ENCODE measurements at regions not wholly inside any gene's neighbourhood (a gene's known extent, or its start where the extent isn't known, plus 50 kb on each side); places are given as distances from the start of the nearest gene placed in this dataset.

- DNase-seq = peak; percentile 70
These were observed 64.2 kb downstream of the LLPH start for GRCh38 chr12:66066137-66066928.

GRCh38 chr12:66065641-66066136 is 64.9 kb downstream of the LLPH start:
- DNase-seq = no peak

DNA sequence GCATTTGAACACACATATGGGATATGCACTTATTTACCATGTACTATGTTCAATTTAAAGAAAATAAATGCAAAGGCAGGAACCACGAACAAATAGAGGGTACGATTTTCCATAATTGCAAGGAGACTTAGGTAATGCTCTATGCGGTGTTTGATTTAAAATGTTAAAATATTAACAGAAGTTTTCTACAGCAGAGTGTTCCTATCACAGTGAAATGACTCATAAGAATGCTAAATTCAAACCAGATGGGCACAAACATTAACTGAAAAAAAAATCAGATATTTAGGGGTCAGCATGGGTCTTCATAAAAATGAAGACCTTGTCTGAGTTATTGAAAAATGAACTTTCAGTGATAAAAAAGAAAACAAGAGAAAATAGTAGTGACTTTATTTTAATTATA is 65.4 kb downstream of the LLPH start:
- no peak for DNase-seq

GRCh38 chr12:66063916-66064315 is 66.6 kb downstream of the LLPH start:
- peak; percentile 21 for DNase-seq

DNA sequence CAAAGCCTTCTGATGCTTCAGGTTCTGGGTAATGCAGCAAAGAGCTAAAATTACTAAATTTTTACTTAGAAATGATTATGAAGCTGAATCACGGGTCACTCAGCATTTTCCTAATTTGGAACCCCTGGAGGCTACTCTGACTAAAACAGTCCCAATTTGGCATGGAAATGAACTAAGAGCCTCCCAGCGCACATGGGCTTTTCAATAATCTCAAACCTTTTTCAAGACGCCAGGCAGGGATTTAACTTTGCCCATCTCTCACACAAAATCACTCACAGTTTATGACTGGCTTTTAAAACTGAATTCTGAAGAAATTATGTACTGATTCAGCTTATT is 68.3 kb downstream of the LLPH start:
- no peak for DNase-seq

DNA sequence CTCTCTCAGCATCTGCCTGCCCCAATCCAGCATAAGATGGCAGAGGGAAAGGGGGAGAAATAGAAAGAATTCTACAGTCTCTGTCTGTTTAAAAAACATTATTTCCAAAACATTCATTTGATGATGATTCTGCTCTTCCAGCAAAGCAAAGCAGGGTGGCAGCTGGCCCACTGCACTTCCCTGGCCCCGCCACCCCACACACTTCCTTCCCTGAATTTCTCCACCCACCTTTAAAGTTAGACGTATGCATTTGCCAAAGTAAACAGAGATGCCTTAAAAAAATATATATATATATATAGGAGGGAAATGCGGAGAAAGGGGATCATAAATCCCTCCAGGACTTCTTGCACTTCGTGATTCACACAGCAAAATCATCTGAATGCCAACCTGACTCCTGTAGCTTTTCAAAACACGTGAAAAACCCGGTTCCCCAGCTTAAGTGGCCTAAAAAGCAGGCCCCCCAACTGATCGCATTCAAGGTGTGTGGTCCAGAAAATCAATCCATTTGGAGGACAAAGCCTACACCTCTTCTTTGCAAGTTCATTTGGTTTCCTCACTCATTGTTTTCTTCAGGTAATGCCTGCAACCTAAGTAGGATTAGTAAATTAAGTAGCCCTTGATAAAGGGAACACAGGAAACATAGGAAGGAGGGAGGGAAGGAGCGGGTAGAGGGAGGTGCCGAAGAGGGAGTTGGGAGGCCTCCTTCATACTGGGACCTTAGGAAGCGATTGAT is 68.8 kb downstream of the LLPH start:
- peak; percentile 59 for DNase-seq

- DNase-seq = no peak
These were observed 69.5 kb downstream of the LLPH start for GRCh38 chr12:66061076-66061475.

GRCh38 chr12:66060163-66060907 is 70.2 kb downstream of the LLPH start:
- no peak for DNase-seq

- DNase-seq = peak; percentile 22
These were observed 70.9 kb downstream of the LLPH start for GRCh38 chr12:66059666-66060065.

GRCh38 chr12:66058554-66058953 is 72.0 kb downstream of the LLPH start:
- DNase-seq = no peak

DNA sequence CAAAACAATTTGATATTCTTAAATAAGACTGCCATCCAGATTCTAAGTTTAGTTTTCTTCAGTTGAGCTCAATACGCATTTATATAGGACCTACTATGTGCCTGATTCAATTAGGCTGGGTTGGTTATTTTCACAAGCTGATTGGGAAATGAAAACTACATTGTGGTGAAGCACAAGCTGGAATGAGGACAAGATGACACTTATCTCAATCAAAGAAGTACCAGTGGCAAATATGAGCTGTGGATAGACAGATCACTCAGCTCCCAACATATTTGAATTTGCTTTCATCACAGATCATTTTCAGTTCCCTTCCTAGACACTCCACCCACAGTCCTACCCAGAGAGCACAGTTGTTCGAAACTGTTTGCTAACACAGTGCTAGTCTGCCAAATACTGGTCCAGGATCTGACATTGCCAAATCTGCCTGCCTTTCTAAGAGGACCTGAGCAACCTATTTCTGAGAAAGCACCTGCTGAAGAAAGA is 74.7 kb downstream of the LLPH start:
- DNase-seq = no peak

DNA sequence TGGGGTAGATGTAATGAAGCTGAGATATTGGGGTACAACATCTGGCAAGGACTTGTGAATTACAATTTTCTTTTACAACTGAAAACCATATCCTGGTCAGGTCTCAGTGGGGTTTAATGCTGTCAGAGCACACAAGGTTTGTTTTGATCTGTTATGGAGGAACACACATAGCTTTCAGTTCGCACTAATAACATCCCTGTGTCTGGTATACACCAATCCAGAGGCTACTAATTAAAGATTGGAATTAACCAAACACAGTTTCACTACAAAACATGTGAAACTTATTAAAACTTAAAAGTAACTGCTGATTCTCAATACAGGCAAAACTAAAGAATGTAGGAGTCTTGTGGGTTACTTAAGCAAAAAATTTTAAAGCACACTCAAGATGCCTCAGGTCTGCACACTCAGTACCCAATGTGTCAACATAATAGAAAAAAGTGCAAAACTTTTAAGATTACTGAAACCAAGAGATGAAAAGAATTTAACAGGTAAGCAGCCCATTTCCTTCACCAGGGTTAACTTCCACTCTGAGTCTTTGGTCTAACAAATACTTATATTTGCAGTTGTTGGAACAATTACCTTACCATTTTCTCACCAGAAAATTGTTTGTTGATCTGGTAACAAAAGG is 77.4 kb downstream of the LLPH start:
- no peak for DNase-seq

- DNase-seq = no peak
These were observed 79.2 kb downstream of the LLPH start for GRCh38 chr12:66051361-66051760.

DNA sequence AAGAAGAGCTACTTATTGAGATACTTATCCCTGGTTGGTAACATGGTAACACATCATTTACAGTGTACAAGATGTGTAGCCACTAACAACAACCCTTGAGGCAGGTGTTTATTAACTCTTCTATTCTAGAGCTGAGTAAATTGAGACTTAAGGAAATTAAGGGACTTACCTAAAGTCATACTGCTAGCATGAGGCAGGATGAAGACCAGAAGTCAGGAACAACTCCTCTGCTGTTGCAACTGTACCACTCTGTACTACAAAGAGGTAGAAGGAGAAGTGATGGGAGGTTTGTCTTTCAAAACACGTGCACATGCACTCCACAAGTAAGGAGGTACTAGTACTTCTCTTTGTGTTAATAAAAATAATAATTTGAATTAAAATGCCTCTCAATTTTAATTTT is 79.9 kb downstream of the LLPH start:
- no peak for DNase-seq

GRCh38 chr12:66050283-66050576 is 80.3 kb downstream of the LLPH start:
- no peak for DNase-seq

GRCh38 chr12:66049538-66050282 is 80.8 kb downstream of the LLPH start:
- no peak for DNase-seq

- DNase-seq = no peak
These were observed 81.6 kb downstream of the LLPH start for GRCh38 chr12:66048835-66049537.

DNA sequence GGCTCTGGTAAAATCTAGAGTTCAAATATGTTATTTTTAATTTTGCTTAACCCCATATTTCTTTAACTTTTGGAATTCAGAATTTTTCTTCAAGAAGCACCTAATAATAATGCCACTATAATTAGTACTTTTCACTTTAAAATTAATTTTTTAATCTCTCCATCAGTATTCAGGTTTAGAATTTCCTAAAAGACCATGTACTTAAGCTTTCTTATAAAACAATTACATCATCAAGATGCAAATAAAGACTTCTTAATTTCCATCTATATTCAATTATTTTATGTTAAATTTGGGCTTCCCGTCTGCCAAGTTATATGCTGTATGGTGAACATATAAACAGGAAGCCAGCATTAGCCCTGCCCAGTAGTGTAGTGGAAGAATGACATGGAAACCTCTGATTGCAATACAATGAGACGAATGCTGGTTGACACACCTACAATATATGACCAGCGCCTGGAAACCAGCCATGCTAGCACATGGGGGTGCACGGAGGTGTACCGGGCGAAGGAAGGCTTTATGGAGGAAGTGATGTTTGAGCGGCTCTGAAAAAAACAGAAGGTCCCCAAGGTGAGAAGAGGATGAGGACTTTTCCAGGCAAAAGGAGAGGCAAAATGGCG is 82.2 kb downstream of the LLPH start:
- no peak for DNase-seq

DNA sequence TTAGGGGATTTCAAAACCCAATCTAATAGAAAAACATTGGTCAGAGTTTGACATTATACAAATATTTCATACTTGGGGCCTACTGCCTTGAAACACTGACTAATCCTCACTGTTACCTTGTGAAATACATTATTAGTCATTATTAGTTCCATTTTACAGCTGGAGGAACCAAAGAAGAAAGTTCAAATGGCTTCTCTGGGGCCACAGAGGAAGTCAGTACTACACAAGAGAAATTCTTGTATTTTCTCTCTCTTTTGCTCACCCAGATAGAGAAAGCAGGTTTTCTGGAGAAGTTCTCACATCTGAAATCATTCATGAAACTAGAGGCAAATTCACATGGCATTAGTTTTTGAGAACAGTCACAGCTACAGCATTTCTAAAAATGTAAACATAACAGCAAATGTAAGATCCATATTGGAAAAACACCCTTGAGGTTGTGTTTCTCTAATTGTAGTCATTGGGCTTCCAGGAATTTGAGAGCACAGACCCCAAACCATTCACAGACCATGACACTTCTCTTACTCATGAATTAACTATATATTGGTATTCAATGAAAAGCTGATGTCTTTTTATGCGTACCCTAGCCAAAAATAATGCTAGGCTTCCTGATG is 83.0 kb downstream of the LLPH start:
- no peak for DNase-seq

DNA sequence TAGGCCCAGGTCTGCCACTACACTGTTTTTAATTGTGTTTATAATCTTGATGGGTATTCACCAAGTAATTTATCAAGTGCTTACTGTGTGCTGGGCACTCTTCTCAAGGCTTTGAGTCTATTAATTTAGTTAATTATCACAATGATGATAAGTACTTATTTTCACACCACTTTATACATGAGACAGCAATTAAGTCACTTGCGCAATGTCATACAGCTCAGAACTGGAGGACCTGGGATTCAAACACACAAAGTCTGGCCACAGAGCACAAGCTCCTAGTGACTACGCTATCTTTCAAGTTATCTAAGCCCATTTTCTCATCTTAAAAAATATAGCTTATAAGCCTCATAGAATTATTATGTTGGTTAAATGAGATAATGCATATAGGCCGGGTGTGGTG is 85.0 kb downstream of the LLPH start:
- no peak for DNase-seq

GRCh38 chr12:66044731-66045130 is 85.8 kb downstream of the LLPH start:
- DNase-seq = no peak

Measured in NCI-H82 (cell line).